H9 (cell line): ENCODE measurements at regions not wholly inside any gene's neighbourhood (a gene's known extent, or its start where the extent isn't known, plus 50 kb on each side); places are given as distances from the start of the nearest gene placed in this dataset.

Experiments used
- DNase-seq: peaks from one replicate; pipeline ENCODE4 v3.0.0-alpha.2; 2017
- H2AFZ ChIP-seq: one replicate; pipeline ENCODE4 v1.6.1; 2013; ENCODE audit warnings: mild to moderate bottlenecking, low read length, control low read depth, moderate library complexity
- H2AK5ac ChIP-seq: 2 replicates; pipeline ENCODE4 v1.6.1; 2013; ENCODE audit warnings: low read length, control low read depth, mixed read lengths; ENCODE audit not compliant: insufficient read length
- H2BK120ac ChIP-seq: one replicate; pipeline ENCODE4 v1.6.1; 2013; ENCODE audit warnings: low read depth, mild to moderate bottlenecking, low read length, control low read depth, inconsistent platforms; ENCODE audit not compliant: poor library complexity, severe bottlenecking
- H2BK12ac ChIP-seq: 2 replicates; pipeline ENCODE4 v1.6.1; 2013; ENCODE audit warnings: low read length, control low read depth, mixed read lengths, low read depth; ENCODE audit not compliant: insufficient read length
- H2BK15ac ChIP-seq: 2 replicates; pipeline ENCODE4 v1.6.1; 2013; ENCODE audit warnings: low read depth, low read length, control low read depth
- H2BK20ac ChIP-seq: one replicate; pipeline ENCODE4 v1.6.1; 2013; ENCODE audit warnings: low read depth, mild to moderate bottlenecking, low read length, control low read depth, inconsistent platforms; ENCODE audit not compliant: poor library complexity, severe bottlenecking
- H2BK5ac ChIP-seq: 2 replicates; pipeline ENCODE4 v1.6.1; 2013; ENCODE audit warnings: low read length, control low read depth, mixed read lengths; ENCODE audit not compliant: insufficient read length
- H3K14ac ChIP-seq: 2 replicates; pipeline ENCODE4 v1.6.1; 2013; ENCODE audit warnings: low read length, control low read depth; ENCODE audit not compliant: insufficient read depth
- H3K18ac ChIP-seq: 2 replicates; pipeline ENCODE4 v1.6.1; 2013; ENCODE audit warnings: low read depth, mild to moderate bottlenecking, mixed read lengths, low read length, control low read depth; ENCODE audit not compliant: insufficient read length
- H3K23ac ChIP-seq: 2 replicates; pipeline ENCODE4 v1.6.1; 2013; ENCODE audit warnings: low read length, control low read depth, mixed read lengths, low read depth; ENCODE audit not compliant: insufficient read length
- H3K23me2 ChIP-seq: 2 replicates; pipeline ENCODE4 v1.6.1; 2013; ENCODE audit warnings: low read depth, mild to moderate bottlenecking, mixed read lengths, low read length, control low read depth; ENCODE audit not compliant: insufficient read length, poor library complexity, severe bottlenecking
- H3K27ac ChIP-seq: 2 replicates; pipeline ENCODE4 v1.5.1; 2013; ENCODE audit warnings: low read length, control low read depth, mixed read lengths, low read depth; ENCODE audit not compliant: insufficient read length
- H3K27me3 ChIP-seq: 2 replicates; pipeline ENCODE4 v1.6.1; 2013; ENCODE audit warnings: low read length, control low read depth, inconsistent platforms; ENCODE audit not compliant: insufficient read depth
- H3K4ac ChIP-seq: 2 replicates; pipeline ENCODE4 v1.6.1; 2013; ENCODE audit warnings: low read depth, mild to moderate bottlenecking, control low read depth, inconsistent platforms, low read length, moderate library complexity
- H3K4me1 ChIP-seq: 2 replicates; pipeline ENCODE4 v1.6.1; 2013; ENCODE audit warnings: low read length, control low read depth, inconsistent platforms; ENCODE audit not compliant: insufficient read depth
- H3K4me2 ChIP-seq: 2 replicates; pipeline ENCODE4 v1.6.1; 2013; ENCODE audit warnings: low read length, control low read depth, mixed read lengths; ENCODE audit not compliant: insufficient read length, insufficient read depth
- H3K56ac ChIP-seq: 2 replicates; pipeline ENCODE4 v1.6.1; 2013; ENCODE audit warnings: low read depth, mild to moderate bottlenecking, mixed read lengths, low read length, control low read depth; ENCODE audit not compliant: insufficient read length
- H3K79me1 ChIP-seq: 2 replicates; pipeline ENCODE4 v1.6.1; 2013; ENCODE audit warnings: low read depth, mild to moderate bottlenecking, moderate library complexity, low read length, control low read depth, inconsistent platforms; ENCODE audit not compliant: insufficient read depth, poor library complexity, severe bottlenecking
- H3K79me2 ChIP-seq: 2 replicates; pipeline ENCODE4 v1.6.1; 2013; ENCODE audit warnings: low read length, control low read depth, inconsistent platforms; ENCODE audit not compliant: insufficient read depth
- H3K9ac ChIP-seq: 2 replicates; pipeline ENCODE4 v1.6.1; 2013; ENCODE audit warnings: low read length, control low read depth, mixed read lengths; ENCODE audit not compliant: insufficient read length; ENCODE audit errors: extremely low read depth
- H3K9me3 ChIP-seq: one replicate; pipeline ENCODE4 v1.6.1; 2013; ENCODE audit warnings: low read depth, low read length, inconsistent platforms; ENCODE audit not compliant: control insufficient read depth
- H3T11ph ChIP-seq: one replicate; pipeline ENCODE4 v1.6.1; 2013; ENCODE audit warnings: mild to moderate bottlenecking, low read length, control low read depth, inconsistent platforms
- H4K20me1 ChIP-seq: one replicate; pipeline ENCODE4 v1.6.1; 2013; ENCODE audit not compliant: control insufficient read depth, insufficient read length, insufficient read depth
- H4K5ac ChIP-seq: 2 replicates; pipeline ENCODE4 v1.6.1; 2013; ENCODE audit warnings: low read depth, mild to moderate bottlenecking, mixed read lengths, low read length, control low read depth; ENCODE audit not compliant: insufficient read length
- H4K8ac ChIP-seq: replicated peaks from 2 replicates; pipeline ENCODE4 v1.6.1; 2013; ENCODE audit warnings: low read length, control low read depth, mixed read lengths, low read depth; ENCODE audit not compliant: insufficient read length
- H4K91ac ChIP-seq: 2 replicates; pipeline ENCODE4 v1.6.1; 2013; ENCODE audit warnings: low read depth, mild to moderate bottlenecking, moderate library complexity, mixed read lengths, low read length, control low read depth; ENCODE audit not compliant: insufficient read length
- H3K27ac Mint-ChIP-seq, 3 experiments: 2 replicates in 2 of 3; 3 replicates in 1 of 3; pipeline ENCODE4 v1.8.0; 2020 to 2021; ENCODE audit warnings: mixed read lengths in 3 of 3, mild to moderate bottlenecking in 1 of 3, moderate library complexity in 1 of 3
- H3K27me3 Mint-ChIP-seq: 2 replicates; pipeline ENCODE4 v1.8.0; 2021; ENCODE audit warnings: low read depth, mild to moderate bottlenecking, moderate library complexity, mixed read lengths
- H3K36me3 Mint-ChIP-seq, 3 experiments: 2 replicates in 2 of 3; 3 replicates in 1 of 3; pipeline ENCODE4 v1.8.0; 2020 to 2021; ENCODE audit warnings: low read depth in 3 of 3, mixed read lengths in 3 of 3; ENCODE audit not compliant: insufficient read depth in 1 of 3
- H3K4me1 Mint-ChIP-seq, 2 experiments: 2 replicates each; pipeline ENCODE4 v1.8.0; 2020; ENCODE audit warnings: mixed read lengths in 2 of 2
- H3K4me3 Mint-ChIP-seq, 2 experiments: 2 replicates in 1 of 2; 3 replicates in 1 of 2; pipeline ENCODE4 v1.8.0; 2020 to 2021; ENCODE audit warnings: mild to moderate bottlenecking in 2 of 2, mixed read lengths in 2 of 2, moderate library complexity in 1 of 2
- H3K9me3 Mint-ChIP-seq, 2 experiments: 2 replicates in 1 of 2; 3 replicates in 1 of 2; pipeline ENCODE4 v1.8.0; 2020; ENCODE audit warnings: mild to moderate bottlenecking in 2 of 2, mixed read lengths in 2 of 2, moderate library complexity in 1 of 2
- TF ChIP-seq, protein P1 (sequence below): fragments of 200-600 bp; sonication (generic); conservative IDR thresholded peaks from 3 replicates; pipeline ENCODE4 v1.8.0; 2021; ENCODE audit warnings: antibody characterized with exemption, mild to moderate bottlenecking

DNA sequence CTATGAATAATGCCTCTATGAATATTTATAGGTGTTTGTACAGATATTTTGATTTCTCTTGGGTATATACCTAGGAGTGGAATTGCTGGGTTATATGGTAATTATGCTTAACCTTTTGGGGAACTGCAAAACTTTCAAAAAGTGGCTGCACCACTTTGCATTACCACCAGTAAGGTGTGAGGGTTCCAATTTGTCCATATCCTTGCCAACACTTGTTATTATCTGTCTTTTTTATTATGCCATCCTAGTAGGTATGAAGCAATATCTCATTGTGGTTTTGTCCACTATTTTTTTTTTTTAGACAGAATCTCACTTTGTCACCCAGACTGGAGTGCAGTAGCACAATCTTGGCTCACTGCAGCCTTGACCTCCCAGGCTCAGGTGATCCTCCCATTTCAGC, 112.2 kb upstream of the FBXO11 start:
- H3K18ac ChIP-seq, result no peak overlapping the region
- no peak for DNase-seq

More for the DNA sequence above, 112.2 kb upstream of the FBXO11 start:
- H3K27ac Mint-ChIP-seq, result no peak overlapping the region
- H3K36me3 Mint-ChIP-seq, result peaks cover 0 to 15% (median 0%) of the 10 kb centered on the region in 3 experiments; a peak in 2 of 7 replicates
- Histone ChIP-seq H3K79me2 (no peaks in the 10 kb centered on the region), H3K4ac (no peak overlapping the region), H2BK15ac (no peak overlapping the region), H3T11ph (no peak overlapping the region), H2BK20ac (no peak overlapping the region), H2AK5ac (no peak overlapping the region), H2BK12ac (no peak overlapping the region), H3K27ac (no peak overlapping the region), H4K8ac (no peak overlapping the region), H2BK5ac (no peak overlapping the region), H3K4me1 (no peaks in the 10 kb centered on the region), H4K91ac (no peak overlapping the region), H3K23ac (no peak overlapping the region), H3K9me3 (no peaks in the 10 kb centered on the region), H3K23me2 (no peaks in the 10 kb centered on the region), H3K9ac (no peak overlapping the region), H3K79me1 (no peaks in the 10 kb centered on the region), H3K56ac (no peak overlapping the region), H3K4me2 (no peak overlapping the region), H4K20me1 (no peaks in the 10 kb centered on the region), H4K5ac (no peak overlapping the region), H2BK120ac (no peak overlapping the region), H3K27me3 (no peaks in the 10 kb centered on the region), H3K14ac (no peak overlapping the region), H2AFZ (no peak overlapping the region)
- H3K27me3 Mint-ChIP-seq, result no peaks in the 10 kb centered on the region
- TF ChIP-seq, protein P1, sequence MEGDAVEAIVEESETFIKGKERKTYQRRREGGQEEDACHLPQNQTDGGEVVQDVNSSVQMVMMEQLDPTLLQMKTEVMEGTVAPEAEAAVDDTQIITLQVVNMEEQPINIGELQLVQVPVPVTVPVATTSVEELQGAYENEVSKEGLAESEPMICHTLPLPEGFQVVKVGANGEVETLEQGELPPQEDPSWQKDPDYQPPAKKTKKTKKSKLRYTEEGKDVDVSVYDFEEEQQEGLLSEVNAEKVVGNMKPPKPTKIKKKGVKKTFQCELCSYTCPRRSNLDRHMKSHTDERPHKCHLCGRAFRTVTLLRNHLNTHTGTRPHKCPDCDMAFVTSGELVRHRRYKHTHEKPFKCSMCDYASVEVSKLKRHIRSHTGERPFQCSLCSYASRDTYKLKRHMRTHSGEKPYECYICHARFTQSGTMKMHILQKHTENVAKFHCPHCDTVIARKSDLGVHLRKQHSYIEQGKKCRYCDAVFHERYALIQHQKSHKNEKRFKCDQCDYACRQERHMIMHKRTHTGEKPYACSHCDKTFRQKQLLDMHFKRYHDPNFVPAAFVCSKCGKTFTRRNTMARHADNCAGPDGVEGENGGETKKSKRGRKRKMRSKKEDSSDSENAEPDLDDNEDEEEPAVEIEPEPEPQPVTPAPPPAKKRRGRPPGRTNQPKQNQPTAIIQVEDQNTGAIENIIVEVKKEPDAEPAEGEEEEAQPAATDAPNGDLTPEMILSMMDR, result no peak
- H3K4me3 Mint-ChIP-seq, result no peak overlapping the region
- H3K4me1 Mint-ChIP-seq, result peaks cover 14% of the 10 kb centered on the region in 2 experiments
- peaks cover 4 to 9% of the 10 kb centered on the region in 2 experiments; a peak in 3 of 5 replicates for H3K9me3 Mint-ChIP-seq
